ENCODE measurements at regions not wholly inside any gene's neighbourhood (a gene's known extent, or its start where the extent isn't known, plus 50 kb on each side); places are given as distances from the start of the nearest gene placed in this dataset.
"Not testable (repeated sequence)": the region's sequence is repeated elsewhere in the genome, so short reads cannot be mapped to it uniquely, and the experiment has no call there.

DNA sequence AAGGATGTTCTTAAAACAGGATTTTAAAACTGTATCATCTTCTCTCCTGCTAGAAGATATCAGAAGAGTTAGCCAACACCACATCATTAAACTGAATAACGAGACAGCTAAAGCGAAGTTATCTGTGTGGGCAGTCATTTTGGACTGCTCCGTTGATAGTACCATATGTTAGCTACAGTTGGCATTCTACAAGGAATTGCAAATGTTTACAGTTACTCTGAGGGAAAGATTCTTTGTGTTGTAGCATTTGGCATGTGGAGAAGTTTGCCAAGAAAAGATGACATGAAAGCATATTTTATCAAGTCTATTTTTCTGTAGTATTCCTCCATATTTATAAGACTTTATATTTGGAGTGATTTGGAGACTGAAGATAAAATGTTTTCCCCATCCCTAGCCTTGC is 464.4 kb upstream of the POM121L12 start:
- DNase-seq = no peak

DNA sequence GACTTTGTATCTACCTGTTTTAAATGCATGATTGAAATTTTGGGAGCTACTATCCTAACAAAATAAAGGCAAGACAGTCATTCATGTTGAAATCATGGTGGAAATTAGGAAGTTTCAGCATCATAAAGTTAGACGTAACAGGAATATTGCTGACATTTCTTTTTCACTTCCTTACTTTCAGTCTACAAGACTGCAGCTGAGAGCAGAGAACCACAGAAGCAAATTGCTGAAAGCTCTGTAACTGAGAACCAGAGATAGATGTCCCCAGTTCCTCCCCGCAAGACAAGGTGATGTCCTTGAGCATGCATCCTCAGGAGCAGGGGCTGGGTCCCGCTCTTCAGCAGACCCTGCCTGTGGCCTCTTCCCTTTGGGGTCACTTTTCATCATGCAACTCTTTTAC is 466.3 kb upstream of the POM121L12 start:
- DNase-seq = no peak

DNA sequence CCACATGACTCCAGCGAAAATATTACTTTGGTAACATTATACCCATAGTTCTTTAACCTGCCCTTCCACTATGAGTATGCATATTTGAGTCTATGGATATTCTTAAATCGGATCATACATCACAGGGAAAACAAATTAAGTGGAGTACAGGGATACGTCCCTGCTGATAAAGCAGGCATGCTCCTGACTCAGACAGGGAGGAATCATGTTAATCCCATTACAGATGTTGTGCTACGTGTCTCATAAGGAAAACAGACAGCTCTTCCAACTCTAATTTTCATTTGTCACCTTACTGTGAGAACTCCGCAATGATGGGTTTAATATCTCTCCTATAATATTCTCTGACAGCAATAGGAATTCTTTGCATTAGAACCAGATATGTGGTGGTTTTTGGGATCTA is 469.5 kb upstream of the POM121L12 start:
- no peak for DNase-seq

GRCh38 chr7:52555805-52556204 is 479.6 kb upstream of the POM121L12 start:
- no peak for DNase-seq

- no peak for DNase-seq
These were observed 488.0 kb upstream of the POM121L12 start for GRCh38 chr7:52547308-52547910.

DNA sequence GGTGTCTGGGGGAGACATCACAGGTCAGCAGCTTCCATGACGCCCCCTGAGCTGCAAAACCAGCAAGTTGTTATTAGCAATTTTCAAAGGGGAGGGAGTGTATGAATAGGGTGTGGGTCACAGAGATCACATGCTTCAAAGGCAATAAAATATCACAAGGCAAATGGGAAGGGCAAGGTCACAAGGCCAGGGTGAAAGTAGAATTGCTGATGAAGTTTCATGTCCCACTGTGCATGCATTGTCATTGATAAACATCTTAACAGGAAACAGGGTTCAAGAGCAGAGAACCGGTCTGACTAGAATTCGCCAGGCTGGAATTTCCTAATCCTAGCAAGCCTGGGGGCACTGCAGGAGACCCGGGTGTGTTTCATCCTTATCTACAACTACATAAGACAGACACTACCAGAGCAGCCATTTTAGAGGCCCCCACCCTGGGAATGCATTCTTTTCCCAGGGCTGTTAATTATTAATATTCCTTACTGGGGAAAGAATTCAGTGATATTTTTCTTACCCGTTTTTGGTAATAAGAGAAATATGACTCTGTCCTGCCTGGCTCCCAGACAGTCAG is 494.2 kb upstream of the POM121L12 start:
- not testable (repeated sequence) for DNase-seq

DNA sequence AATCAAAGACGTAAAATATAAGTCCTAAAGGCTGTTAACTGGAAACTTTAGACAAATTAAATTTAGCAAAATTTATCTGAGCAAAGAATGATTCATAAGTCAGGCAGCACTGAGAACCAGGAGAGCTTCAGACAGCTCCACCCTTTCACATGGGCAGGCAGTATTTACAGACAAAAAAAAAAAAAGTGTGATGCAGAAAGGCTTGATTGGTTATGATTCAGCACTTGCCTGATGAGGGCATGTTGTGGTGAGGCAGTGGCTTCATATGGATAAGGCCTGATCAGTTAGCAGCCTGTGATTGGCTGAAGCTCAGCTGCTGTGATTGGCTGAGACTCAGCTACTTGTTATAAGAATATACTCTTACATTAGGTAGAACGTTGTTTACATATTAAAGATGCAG is 495.4 kb upstream of the POM121L12 start:
- DNase-seq = no peak

DNA sequence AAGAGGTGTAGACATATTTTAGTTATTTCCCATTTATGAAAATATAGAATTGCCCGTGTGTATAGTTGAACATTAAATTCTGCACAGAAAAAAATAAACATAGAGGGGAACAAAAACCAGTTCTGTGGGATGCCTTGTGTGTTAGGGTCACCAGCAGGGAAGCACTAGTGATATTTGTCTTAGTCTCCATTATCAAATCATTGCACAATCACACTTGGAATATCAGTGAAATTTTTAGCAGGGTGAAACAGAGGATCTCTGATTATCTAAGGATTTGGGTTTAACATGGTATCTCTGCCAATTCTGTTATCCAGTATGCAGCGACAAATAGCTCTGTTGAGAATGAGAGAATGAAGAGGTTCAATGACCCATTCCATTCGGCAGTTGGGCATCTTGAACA is 496.0 kb upstream of the POM121L12 start:
- DNase-seq = no peak

DNA sequence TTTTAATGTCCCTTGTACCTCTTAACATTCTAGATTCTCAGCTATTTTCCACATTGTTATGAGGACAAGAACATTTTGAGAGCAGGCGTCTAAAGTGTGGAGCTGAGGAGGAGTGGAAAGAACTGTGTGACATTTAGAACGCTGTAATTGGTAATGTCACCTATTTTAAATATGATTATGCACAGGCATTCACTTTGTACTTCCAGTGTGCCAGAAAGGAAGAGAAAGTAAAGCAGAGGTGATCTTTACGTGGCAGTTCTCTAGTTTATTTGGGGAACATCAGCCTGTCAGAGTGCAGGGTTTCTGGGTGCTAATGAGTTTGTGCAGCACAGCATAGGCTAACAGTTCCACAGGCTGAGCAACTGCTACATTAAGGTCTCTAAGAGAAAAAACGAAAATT is 498.4 kb upstream of the POM121L12 start:
- DNase-seq = no peak

DNA sequence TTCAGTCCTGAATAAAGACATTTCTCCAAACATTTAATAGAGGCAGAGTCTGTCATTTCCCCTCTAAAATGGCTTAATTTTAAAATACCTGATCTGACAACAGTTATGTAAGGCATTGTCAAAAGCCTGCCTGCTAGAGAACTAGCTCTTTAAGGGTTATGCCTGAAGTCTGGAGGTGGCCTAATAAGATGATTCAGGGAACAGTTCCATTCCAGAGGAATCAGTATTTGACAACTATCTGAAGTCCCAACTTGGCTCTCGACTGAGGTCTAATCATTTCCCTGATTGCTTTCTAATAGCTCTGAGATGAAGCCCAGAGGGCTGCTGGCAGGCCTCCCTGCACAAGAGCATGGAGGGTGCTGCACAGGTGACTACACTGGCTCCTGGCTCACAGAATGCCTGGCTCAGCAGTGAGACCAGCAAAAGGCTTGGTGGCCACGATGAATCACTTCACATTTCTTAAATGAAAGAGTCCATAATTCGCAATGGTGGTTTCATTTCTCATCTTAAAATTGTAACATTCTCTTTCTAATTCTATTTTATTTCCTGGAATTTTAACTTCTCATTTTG is 509.6 kb upstream of the POM121L12 start:
- DNase-seq = no peak

- DNase-seq = no peak
These were observed 516.6 kb upstream of the POM121L12 start for GRCh38 chr7:52518869-52519268.

GRCh38 chr7:52512656-52513055 is 522.8 kb upstream of the POM121L12 start:
- DNase-seq = no peak

GRCh38 chr7:52507546-52508255 is 527.7 kb upstream of the POM121L12 start:
- DNase-seq = no peak

- no peak for DNase-seq
These were observed 529.1 kb upstream of the POM121L12 start for GRCh38 chr7:52506325-52506724.

- DNase-seq = no peak
These were observed 530.9 kb upstream of the POM121L12 start for GRCh38 chr7:52504561-52504960.

DNA sequence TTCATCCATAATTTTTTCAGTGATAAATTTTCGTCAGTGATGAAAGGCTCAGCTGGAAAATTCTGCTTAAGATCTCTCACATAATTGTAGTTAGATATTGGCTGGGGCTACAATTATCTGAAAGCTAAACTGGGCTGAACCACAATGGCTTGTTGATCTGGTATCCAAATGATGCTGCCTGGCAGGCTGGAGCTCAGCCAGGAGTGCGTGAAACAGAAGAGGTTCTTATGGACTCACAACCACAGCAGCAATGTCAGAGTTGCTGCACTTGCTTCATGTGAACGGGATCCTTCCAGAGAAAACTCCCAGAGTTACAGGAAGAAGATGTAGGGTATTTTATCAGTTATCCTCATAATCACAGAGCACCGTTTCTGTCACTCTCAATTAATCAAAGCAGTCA is 533.2 kb upstream of the POM121L12 start:
- no peak for DNase-seq

DNA sequence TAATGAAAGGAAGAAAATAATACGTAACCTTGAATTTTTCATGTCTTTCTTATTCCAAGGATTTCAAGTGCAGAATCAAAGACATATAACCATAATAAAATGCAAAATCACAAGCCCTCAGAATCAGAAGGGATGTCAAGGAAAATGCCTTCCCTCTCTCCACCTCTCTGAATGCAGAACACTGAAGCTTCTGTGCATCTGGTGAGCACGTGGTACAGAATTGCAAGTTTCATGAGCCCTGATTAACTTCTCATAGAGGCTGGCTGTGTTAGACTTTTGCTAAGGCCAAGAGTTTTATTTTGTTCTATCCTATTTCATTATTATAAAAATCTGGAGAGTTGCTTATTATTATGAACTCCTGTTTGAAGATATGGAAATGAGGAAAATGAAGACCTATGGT is 533.7 kb upstream of the POM121L12 start:
- DNase-seq = no peak

GRCh38 chr7:52500841-52501240 is 534.6 kb upstream of the POM121L12 start:
- no peak for DNase-seq

DNA sequence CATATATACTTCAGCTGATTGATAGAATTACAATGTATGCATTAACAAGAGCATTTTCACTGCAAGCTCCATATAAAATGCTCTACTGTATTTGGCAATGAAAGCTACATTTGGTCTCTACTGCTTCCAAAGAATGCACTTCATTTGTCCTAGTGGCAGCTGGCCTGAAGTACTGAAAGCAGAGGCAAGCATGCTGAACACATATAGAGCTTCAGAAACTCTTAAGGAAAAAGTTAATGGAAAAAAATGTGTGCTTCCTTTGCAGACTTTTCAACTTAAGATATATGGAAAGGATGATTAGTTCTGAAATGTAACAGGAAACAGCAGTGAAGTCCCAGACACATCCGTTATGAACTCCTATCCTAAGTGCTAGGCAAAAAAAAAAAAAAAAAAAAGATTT is 537.1 kb upstream of the POM121L12 start:
- DNase-seq = no peak

GRCh38 chr7:52486267-52486666 is 549.2 kb upstream of the POM121L12 start:
- no peak for DNase-seq

DNA sequence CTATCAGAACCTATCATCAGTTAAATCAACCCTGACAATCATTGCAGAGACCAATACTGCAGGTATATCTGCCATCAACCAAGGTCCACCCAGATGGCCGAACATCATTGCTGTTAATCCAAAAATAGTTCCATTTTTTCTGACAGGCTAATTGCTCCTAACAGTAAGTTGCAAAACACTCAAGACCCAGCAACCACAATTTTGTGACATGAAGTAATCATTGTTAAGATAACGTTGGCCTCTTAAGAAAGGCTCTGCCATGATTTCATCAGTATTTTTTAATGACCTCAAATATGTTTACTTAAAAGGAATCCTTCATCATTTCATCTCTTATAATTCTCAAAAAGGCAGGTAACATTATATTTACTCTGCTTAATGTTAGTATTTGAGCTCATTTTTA is 553.4 kb upstream of the POM121L12 start:
- DNase-seq = no peak

GRCh38 chr7:52481571-52481970 is 553.9 kb upstream of the POM121L12 start:
- no peak for DNase-seq

- DNase-seq = no peak
These were observed 555.4 kb upstream of the POM121L12 start for GRCh38 chr7:52479990-52480389.

GRCh38 chr7:52475001-52475582 is 560.3 kb upstream of the POM121L12 start:
- no peak for DNase-seq

Measured in NK-92 treated with Interleukin-12 subunit alpha and Interleukin-12 subunit beta, amount 100 ng/mL, for 24 hours (cell line).